Keratinocyte (primary cell): ENCODE measurements at regions not wholly inside any gene's neighbourhood (a gene's known extent, or its start where the extent isn't known, plus 50 kb on each side); places are given as distances from the start of the nearest gene placed in this dataset.

Experiments
- DNase-seq: peaks from one replicate; pipeline ENCODE4 v3.0.0-alpha.2; 2011; ENCODE audit warnings: low read depth, missing footprints, low spot score
- FAIRE-seq: peaks from 2 replicates; lab custom pipeline; 2011; peaks lifted over from hg19 to GRCh38; lab: Jason Lieb, UNC
- H2AFZ ChIP-seq: 2 replicates; pipeline ENCODE4 v1.6.0; 2012; ENCODE audit warnings: low read length, control low read depth, inconsistent platforms; ENCODE audit not compliant: control insufficient read depth
- H3K27ac ChIP-seq: 2 replicates; pipeline ENCODE4 v1.5.1; 2011; ENCODE audit warnings: low read length; ENCODE audit not compliant: control insufficient read depth, insufficient read depth
- H3K27me3 ChIP-seq: 3 replicates; pipeline ENCODE4 v1.6.0; 2011; ENCODE audit warnings: low read length; ENCODE audit not compliant: control insufficient read depth, insufficient read depth; ENCODE audit errors: extremely low read depth
- H3K36me3 ChIP-seq, 2 experiments: 2 replicates in 1 of 2; 3 replicates in 1 of 2; pipeline ENCODE4 v1.5.1; 2011; ENCODE audit warnings: low read length in 2 of 2, mild to moderate bottlenecking in 1 of 2; ENCODE audit not compliant: control insufficient read depth in 2 of 2, insufficient read depth in 2 of 2; ENCODE audit errors: extremely low read depth in 1 of 2
- H3K4me1 ChIP-seq: 3 replicates; pipeline ENCODE4 v1.5.1; 2011; ENCODE audit warnings: low read length; ENCODE audit not compliant: control insufficient read depth, insufficient read depth; ENCODE audit errors: extremely low read depth
- H3K4me2 ChIP-seq: 3 replicates; pipeline ENCODE4 v1.6.0; 2011; ENCODE audit warnings: low read depth, low read length; ENCODE audit not compliant: control insufficient read depth, insufficient read depth; ENCODE audit errors: extremely low read depth
- H3K4me3 ChIP-seq, 3 experiments: fragments of 200-600 bp in 1 of 3; sonication (generic) in 1 of 3; 2 replicates in 2 of 3; 3 replicates in 1 of 3; pipeline ENCODE4 v1.5.1; 2011 to 2016; ENCODE audit warnings: low read length in 3 of 3, mild to moderate bottlenecking in 3 of 3, control low read depth in 2 of 3, inconsistent platforms in 1 of 3, low read depth in 1 of 3, mixed read lengths in 1 of 3, mixed run types in 1 of 3, moderate library complexity in 1 of 3; ENCODE audit not compliant: control insufficient read depth in 2 of 3, insufficient read depth in 2 of 3; ENCODE audit errors: extremely low read depth in 1 of 3
- H3K79me2 ChIP-seq: 2 replicates; pipeline ENCODE4 v1.6.0; 2012; ENCODE audit warnings: low read length; ENCODE audit not compliant: control insufficient read depth, insufficient read depth
- H3K9ac ChIP-seq: 3 replicates; pipeline ENCODE4 v1.6.0; 2011; ENCODE audit warnings: low read length; ENCODE audit not compliant: control insufficient read depth, insufficient read depth; ENCODE audit errors: extremely low read depth
- H3K9me1 ChIP-seq: 3 replicates; pipeline ENCODE4 v1.6.0; 2011; ENCODE audit warnings: low read length; ENCODE audit not compliant: control insufficient read depth, insufficient read depth; ENCODE audit errors: extremely low read depth
- H3K9me3 ChIP-seq: 2 replicates; pipeline ENCODE4 v1.5.1; 2012; ENCODE audit warnings: low read depth, low read length; ENCODE audit not compliant: control insufficient read depth
- H4K20me1 ChIP-seq: 3 replicates; pipeline ENCODE4 v1.6.0; 2011; ENCODE audit warnings: low read length; ENCODE audit not compliant: control insufficient read depth, insufficient read depth; ENCODE audit errors: extremely low read depth
- EZH2 ChIP-seq: IDR thresholded peaks from one replicate; pipeline ENCODE4 v1.6.1; 2012; ENCODE audit warnings: inconsistent platforms, mild to moderate bottlenecking, low read length, moderate library complexity
- dilution Hi-C: fragments of 300-500 bp; cut with MboI; formaldehyde crosslinking; loops from one replicate; pipeline ENCODE4 v1.7.0; 2020; ENCODE audit warnings: low sequenced_read_pairs; ENCODE audit not compliant: extremely low pct_ligation_motif_present
- TF ChIP-seq, protein P1 (sequence below), 3 experiments: IDR thresholded peaks in 1 of 3; conservative IDR thresholded peaks in 1 of 3; optimal IDR thresholded peaks in 1 of 3; 2 replicates in 2 of 3; 3 replicates in 1 of 3; pipeline versions ENCODE3 to v1.5.1; 2011; ENCODE audit warnings: low read length in 3 of 3, mild to moderate bottlenecking in 3 of 3, moderate library complexity in 2 of 3, control low read depth in 1 of 3, inconsistent platforms in 1 of 3; ENCODE audit not compliant: insufficient read depth in 2 of 3; ENCODE audit errors: extremely low read depth in 1 of 3

DNA sequence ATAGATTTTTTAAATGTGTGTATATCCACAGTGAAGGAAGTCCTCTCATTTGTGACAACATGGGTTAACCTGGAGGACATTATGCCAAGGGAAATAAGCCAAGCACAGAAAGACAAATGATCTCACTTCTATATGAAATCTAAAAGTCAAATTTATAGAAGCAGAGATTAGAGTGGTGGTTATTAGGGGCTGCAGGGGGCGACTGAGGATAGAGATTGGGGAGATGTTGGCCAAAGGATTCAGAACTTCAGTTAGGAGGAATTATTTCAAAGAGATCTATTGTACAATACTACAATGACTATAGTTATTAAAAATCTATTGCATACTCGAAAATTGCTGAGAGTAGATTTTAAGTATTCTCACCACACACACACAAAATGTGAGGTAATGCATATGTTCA, 252.4 kb upstream of the SLC39A10 start:
- TF ChIP-seq EZH2: no peak
- TF ChIP-seq, protein P1, sequence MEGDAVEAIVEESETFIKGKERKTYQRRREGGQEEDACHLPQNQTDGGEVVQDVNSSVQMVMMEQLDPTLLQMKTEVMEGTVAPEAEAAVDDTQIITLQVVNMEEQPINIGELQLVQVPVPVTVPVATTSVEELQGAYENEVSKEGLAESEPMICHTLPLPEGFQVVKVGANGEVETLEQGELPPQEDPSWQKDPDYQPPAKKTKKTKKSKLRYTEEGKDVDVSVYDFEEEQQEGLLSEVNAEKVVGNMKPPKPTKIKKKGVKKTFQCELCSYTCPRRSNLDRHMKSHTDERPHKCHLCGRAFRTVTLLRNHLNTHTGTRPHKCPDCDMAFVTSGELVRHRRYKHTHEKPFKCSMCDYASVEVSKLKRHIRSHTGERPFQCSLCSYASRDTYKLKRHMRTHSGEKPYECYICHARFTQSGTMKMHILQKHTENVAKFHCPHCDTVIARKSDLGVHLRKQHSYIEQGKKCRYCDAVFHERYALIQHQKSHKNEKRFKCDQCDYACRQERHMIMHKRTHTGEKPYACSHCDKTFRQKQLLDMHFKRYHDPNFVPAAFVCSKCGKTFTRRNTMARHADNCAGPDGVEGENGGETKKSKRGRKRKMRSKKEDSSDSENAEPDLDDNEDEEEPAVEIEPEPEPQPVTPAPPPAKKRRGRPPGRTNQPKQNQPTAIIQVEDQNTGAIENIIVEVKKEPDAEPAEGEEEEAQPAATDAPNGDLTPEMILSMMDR (optimal IDR thresholded peaks at IDR 0.05 in 1 of 3, IDR thresholded peaks at IDR 0.05 in 1 of 3, conservative IDR thresholded peaks at IDR 0.05 in 1 of 3; ENCODE audit: extremely low read depth in 1 of 3, insufficient read depth in 2 of 3, low read length in 3 of 3): no peak
- FAIRE-seq: no peak

DNA sequence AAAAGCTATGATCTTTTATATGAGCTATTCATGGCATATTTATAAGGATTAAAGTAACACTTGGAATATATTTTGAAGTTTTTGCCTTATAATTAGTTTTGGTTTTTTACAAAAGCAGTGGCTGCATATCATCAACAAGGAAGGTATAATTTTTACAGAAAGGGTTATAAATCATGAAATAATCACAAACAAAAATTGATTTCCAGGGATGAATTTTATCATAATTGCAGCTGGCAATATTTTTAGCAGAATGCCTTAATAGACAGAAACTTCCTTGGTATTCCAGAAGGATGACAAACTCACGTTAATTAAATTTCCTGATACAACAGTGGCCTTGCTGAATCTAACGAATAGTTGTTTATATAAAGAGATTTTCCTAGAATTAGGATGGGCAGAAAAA, 260.5 kb upstream of the SLC39A10 start:
- Histone ChIP-seq H3K9me3 (no peaks in the 10 kb centered on the region), H3K4me1 (no peaks in the 10 kb centered on the region), H3K4me3 (no peak overlapping the region), H3K9me1 (no peaks in the 10 kb centered on the region), H3K36me3 (no peaks in the 10 kb centered on the region), H3K79me2 (no peaks in the 10 kb centered on the region), H3K27me3 (no peaks in the 10 kb centered on the region), H4K20me1 (no peaks in the 10 kb centered on the region), H3K27ac (no peak overlapping the region), H3K9ac (no peak overlapping the region), H2AFZ (no peak overlapping the region), H3K4me2 (no peak overlapping the region)
- FAIRE-seq (no peak), DNase-seq (no peak)
- no peak for TF ChIP-seq EZH2
- TF ChIP-seq, protein P1 (optimal IDR thresholded peaks at IDR 0.05 in 1 of 3, IDR thresholded peaks at IDR 0.05 in 1 of 3, conservative IDR thresholded peaks at IDR 0.05 in 1 of 3; ENCODE audit: extremely low read depth in 1 of 3, insufficient read depth in 2 of 3, low read length in 3 of 3): no peak
- dilution Hi-C loops: no loop called here

More for the DNA sequence above, 252.4 kb upstream of the SLC39A10 start:
- Histone ChIP-seq H3K4me3 (no peak overlapping the region), H4K20me1 (no peaks in the 10 kb centered on the region), H3K9me1 (no peaks in the 10 kb centered on the region), H3K27ac (no peak overlapping the region), H3K4me2 (no peak overlapping the region), H3K9ac (no peak overlapping the region), H3K9me3 (no peaks in the 10 kb centered on the region), H2AFZ (no peak overlapping the region), H3K4me1 (no peaks in the 10 kb centered on the region), H3K27me3 (no peaks in the 10 kb centered on the region), H3K36me3 (no peaks in the 10 kb centered on the region), H3K79me2 (no peaks in the 10 kb centered on the region)
- no peak for DNase-seq
- dilution Hi-C loops: no loop called here
